MCF 10A (cell line): ENCODE measurements at regions not wholly inside any gene's neighbourhood (a gene's known extent, or its start where the extent isn't known, plus 50 kb on each side); places are given as distances from the start of the nearest gene placed in this dataset.

ENCODE experiments used
- BruUV-seq: library from RNA; stranded (reverse); fragments of 400-500 nt; replicated peaks from 2 replicates; lab custom pipeline; 2021; lab: Mats Ljungman, UMichigan
- CTCF ChIA-PET: fragments of 300-600 bp; sonication (Branson Sonifier 250); formaldehyde crosslinking; extraction: SDS; loops from one replicate; lab custom pipeline; 2021; ENCODE audit warnings: antibody characterized with exemption, inconsistent platforms; lab: Yijun Ruan, JAX
- POLR2A ChIA-PET: fragments of 300-600, 350-650 bp; sonication (Branson Sonifier 250); formaldehyde crosslinking; extraction: SDS; loops from one replicate; lab custom pipeline; 2020; ENCODE audit warnings: antibody characterized with exemption, inconsistent platforms; lab: Yijun Ruan, JAX
- DNase-seq: peaks from one replicate; pipeline ENCODE4 v3.0.0-alpha.2; 2018; ENCODE audit not compliant: unreplicated experiment
- H3K27ac Mint-ChIP-seq: one replicate; pipeline ENCODE4 v1.8.0; 2022; ENCODE audit warnings: mild to moderate bottlenecking, low read depth, mixed read lengths; ENCODE audit not compliant: unreplicated experiment
- H3K27me3 Mint-ChIP-seq: one replicate; pipeline ENCODE4 v1.8.0; 2022; ENCODE audit warnings: mixed read lengths; ENCODE audit not compliant: insufficient read depth, unreplicated experiment
- H3K36me3 Mint-ChIP-seq: one replicate; pipeline ENCODE4 v1.8.0; 2022; ENCODE audit warnings: mild to moderate bottlenecking, moderate library complexity, mixed read lengths; ENCODE audit not compliant: insufficient read depth, unreplicated experiment
- H3K4me1 Mint-ChIP-seq: one replicate; pipeline ENCODE4 v1.8.0; 2022; ENCODE audit warnings: mixed read lengths; ENCODE audit not compliant: insufficient read depth, unreplicated experiment
- H3K4me3 Mint-ChIP-seq: one replicate; pipeline ENCODE4 v1.8.0; 2022; ENCODE audit warnings: mild to moderate bottlenecking, moderate library complexity, mixed read lengths; ENCODE audit not compliant: unreplicated experiment
- H3K9me3 Mint-ChIP-seq: one replicate; pipeline ENCODE4 v1.8.0; 2022; ENCODE audit warnings: mixed read lengths; ENCODE audit not compliant: unreplicated experiment
- intact Hi-C: fragments of 100-400 bp; cut with micrococcal nuclease; formaldehyde crosslinking; loops from 2 replicates; pipeline ENCODE4 v1.14.1; 2022
- TF ChIP-seq, protein P1 (sequence below): fragments of 200-600 bp; IDR thresholded peaks from one replicate; pipeline ENCODE4 v1.8.0; 2022; ENCODE audit warnings: antibody characterized with exemption, mild to moderate bottlenecking; ENCODE audit not compliant: unreplicated experiment

DNA sequence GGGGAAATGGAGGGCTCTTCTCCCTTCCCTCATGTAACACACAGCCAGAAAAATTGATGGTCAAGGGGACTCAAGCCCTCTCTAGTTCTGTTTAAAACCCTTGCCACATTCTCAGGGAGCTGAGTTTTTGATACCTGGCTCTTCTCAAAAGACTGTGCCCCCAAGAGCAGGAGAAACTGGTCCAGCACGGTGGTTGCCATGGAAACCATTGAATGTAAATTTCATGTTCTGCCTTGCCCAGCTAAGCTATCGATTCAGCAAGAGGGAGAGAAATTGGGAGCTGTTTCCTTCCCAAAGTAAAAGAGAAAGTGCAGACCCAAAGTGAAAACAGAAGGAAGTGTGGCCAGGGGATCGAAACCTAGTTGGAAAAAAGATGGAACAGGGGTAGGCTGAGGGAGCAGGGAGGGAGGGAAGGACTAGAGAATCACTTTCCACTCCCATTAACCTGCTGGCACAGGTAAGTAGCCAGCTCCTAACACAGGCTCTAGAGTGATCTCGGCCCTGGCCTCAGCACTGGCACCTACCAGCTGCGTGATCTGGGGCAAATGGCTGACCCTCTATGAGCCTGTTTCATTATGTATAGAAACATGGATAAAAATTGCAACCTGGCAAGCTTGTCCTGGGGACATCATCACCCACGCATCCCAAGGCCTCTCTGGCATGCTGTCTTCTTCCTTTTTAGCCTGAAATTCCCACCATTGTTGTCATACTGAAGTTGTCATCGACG, 140.9 kb downstream of the TPRA1 start:
- H3K27ac Mint-ChIP-seq, result no peak overlapping the region
- ChIA-PET CTCF (interaction anchor here (0.6 to 1.6 kb wide), 5 partner anchors 9 to 698 kb away, joined by 3 to 18 read pairs (median 3); no protein-coding TSS in a partner anchor), POLR2A (interaction anchor here (0.6 to 0.7 kb wide), 3 partner anchors 104 to 416 kb away, joined by 3 read pairs; no protein-coding TSS in a partner anchor)
- H3K9me3 Mint-ChIP-seq, result no peaks in the 10 kb centered on the region
- H3K4me3 Mint-ChIP-seq, result no peak overlapping the region
- no peaks in the 10 kb centered on the region for H3K36me3 Mint-ChIP-seq
- H3K4me1 Mint-ChIP-seq, result peaks cover 7% of the 10 kb centered on the region
- intact Hi-C loops, result no loop called here
- TF ChIP-seq, protein P1, sequence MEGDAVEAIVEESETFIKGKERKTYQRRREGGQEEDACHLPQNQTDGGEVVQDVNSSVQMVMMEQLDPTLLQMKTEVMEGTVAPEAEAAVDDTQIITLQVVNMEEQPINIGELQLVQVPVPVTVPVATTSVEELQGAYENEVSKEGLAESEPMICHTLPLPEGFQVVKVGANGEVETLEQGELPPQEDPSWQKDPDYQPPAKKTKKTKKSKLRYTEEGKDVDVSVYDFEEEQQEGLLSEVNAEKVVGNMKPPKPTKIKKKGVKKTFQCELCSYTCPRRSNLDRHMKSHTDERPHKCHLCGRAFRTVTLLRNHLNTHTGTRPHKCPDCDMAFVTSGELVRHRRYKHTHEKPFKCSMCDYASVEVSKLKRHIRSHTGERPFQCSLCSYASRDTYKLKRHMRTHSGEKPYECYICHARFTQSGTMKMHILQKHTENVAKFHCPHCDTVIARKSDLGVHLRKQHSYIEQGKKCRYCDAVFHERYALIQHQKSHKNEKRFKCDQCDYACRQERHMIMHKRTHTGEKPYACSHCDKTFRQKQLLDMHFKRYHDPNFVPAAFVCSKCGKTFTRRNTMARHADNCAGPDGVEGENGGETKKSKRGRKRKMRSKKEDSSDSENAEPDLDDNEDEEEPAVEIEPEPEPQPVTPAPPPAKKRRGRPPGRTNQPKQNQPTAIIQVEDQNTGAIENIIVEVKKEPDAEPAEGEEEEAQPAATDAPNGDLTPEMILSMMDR, result no peak
- no peaks in the 10 kb centered on the region for H3K27me3 Mint-ChIP-seq
- no TSS peak for BruUV-seq
- no peak for DNase-seq

- intact Hi-C loops, result no loop called here
- H3K36me3 Mint-ChIP-seq, result no peaks in the 10 kb centered on the region
- peaks cover 7% of the 10 kb centered on the region for H3K4me1 Mint-ChIP-seq
- no TSS peak for BruUV-seq
- H3K9me3 Mint-ChIP-seq, result no peaks in the 10 kb centered on the region
- CTCF ChIA-PET, result interaction anchor here (0.8 to 2.3 kb wide), 3 partner anchors 9 to 700 kb away, joined by 4 to 20 read pairs (median 8); no protein-coding TSS in a partner anchor
- POLR2A ChIA-PET, result no interaction called here
- no peak for DNase-seq
- H3K27ac Mint-ChIP-seq, result no peak overlapping the region
- no peak overlapping the region for H3K4me3 Mint-ChIP-seq
- TF ChIP-seq, protein P1, result no peak
- H3K27me3 Mint-ChIP-seq, result no peaks in the 10 kb centered on the region
These were observed 141.9 kb downstream of the TPRA1 start for GRCh38 chr3:127448671-127449070.

- H3K9me3 Mint-ChIP-seq, result no peaks in the 10 kb centered on the region
- no TSS peak for BruUV-seq
- no peaks in the 10 kb centered on the region for H3K36me3 Mint-ChIP-seq
- H3K27ac Mint-ChIP-seq, result no peak overlapping the region
- POLR2A ChIA-PET, result interaction anchor here (0.7 kb wide), 1 partner anchor 406 kb away, joined by 3 read pairs; no protein-coding TSS in a partner anchor
- intact Hi-C loops, result no loop called here
- H3K4me1 Mint-ChIP-seq, result peaks cover 7% of the 10 kb centered on the region
- CTCF ChIA-PET, result interaction anchor here (0.7 to 2.3 kb wide), 8 partner anchors 8 to 1893 kb away, joined by 3 to 20 read pairs (median 4); no protein-coding TSS in a partner anchor
- peak; percentile 48 for DNase-seq
- TF ChIP-seq, protein P1, result no peak
- H3K27me3 Mint-ChIP-seq, result no peaks in the 10 kb centered on the region
- H3K4me3 Mint-ChIP-seq, result no peak overlapping the region
These were observed 142.4 kb downstream of the TPRA1 start for GRCh38 chr3:127448161-127448561.

- Mint-ChIP-seq H3K36me3 (no peaks in the 10 kb centered on the region), H3K4me1 (peaks cover 7% of the 10 kb centered on the region), H3K27ac (no peak overlapping the region), H3K27me3 (no peaks in the 10 kb centered on the region), H3K4me3 (no peak overlapping the region), H3K9me3 (no peaks in the 10 kb centered on the region)
- intact Hi-C loops, result no loop called here
- CTCF ChIA-PET, result interaction anchor here (0.6 to 2.3 kb wide), 8 partner anchors 9 to 694 kb away, joined by 3 to 20 read pairs (median 4); partner anchors contain the start of gene PLXNA1
- POLR2A ChIA-PET, result no interaction called here
- no peak for DNase-seq
- TF ChIP-seq, protein P1, result no peak
- no TSS peak for BruUV-seq
These were observed 143.8 kb downstream of the TPRA1 start for GRCh38 chr3:127446756-127447155.
